NCI-H2081 treated with DMSO at 0.1 percent for 48 hours (cell line): ENCODE measurements at regions not wholly inside any gene's neighbourhood (a gene's known extent, or its start where the extent isn't known, plus 50 kb on each side); places are given as distances from the start of the nearest gene placed in this dataset.

ENCODE experiments used
- DNase-seq: peaks from one replicate; lab custom pipeline; 2025; lab: John Stamatoyannopoulos, UW

DNA sequence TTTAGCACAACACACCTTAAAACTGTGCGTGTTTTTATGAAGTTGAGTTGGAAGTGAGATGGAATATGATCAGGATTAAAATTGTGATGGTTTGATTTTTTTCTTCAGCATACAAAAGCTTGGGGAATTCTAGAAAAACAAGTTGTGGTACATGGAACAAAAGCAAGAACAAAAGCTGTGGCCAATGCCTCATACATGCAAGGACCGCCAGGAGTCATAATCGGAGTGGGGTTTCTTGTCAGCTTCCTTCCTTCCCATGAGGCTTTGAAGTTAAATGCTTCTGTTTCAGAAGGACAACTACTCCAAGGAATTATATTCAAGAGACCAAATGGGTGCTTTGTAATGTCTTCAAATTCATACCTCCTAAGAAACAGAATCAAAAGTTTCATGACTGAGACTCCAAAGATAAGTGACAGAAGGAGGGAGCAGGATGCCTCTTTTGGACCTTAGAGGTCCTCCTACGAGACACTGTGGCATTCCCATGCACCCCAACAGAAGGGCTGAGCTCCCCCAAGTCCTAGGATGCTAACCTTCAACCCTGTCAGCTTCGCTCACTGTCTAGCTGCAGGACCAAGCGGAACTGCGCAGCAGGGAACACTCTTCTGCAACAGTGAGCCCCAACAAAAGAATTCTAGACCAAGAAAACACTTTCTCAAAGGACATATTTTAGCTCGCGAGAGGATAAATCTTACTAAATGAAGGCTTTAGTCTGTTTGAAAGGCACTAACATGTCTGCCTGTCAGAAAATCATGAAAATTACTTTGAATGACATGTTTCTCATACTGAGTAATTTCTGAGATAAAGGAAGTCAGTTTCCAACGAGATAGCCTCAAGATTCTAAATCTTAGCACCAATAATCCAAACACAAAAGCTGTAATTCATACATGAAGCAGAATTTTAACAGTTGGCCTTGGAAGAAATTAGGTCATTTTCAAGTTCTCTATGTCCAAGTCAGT is 108.5 kb upstream of the NHSL1 start:
- no peak for DNase-seq

DNA sequence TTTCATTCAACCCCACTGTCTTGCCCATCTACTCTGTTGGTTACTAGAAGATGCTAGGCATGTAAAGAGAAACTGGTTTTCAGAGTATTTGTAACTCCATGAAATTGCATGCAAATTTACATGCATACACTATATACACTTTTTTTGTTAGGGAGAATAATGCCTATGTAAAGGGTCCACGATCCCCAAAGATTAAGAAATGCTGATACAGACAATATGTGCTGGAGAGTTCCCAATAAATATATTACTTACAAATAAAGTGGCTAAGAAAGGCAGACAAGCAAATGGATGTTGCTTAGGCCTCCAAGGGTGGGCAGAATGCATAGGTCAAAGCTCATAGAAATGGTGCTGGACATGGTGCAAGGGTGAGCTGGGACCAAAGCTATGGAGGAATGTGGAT is 109.6 kb upstream of the NHSL1 start:
- no peak for DNase-seq

DNA sequence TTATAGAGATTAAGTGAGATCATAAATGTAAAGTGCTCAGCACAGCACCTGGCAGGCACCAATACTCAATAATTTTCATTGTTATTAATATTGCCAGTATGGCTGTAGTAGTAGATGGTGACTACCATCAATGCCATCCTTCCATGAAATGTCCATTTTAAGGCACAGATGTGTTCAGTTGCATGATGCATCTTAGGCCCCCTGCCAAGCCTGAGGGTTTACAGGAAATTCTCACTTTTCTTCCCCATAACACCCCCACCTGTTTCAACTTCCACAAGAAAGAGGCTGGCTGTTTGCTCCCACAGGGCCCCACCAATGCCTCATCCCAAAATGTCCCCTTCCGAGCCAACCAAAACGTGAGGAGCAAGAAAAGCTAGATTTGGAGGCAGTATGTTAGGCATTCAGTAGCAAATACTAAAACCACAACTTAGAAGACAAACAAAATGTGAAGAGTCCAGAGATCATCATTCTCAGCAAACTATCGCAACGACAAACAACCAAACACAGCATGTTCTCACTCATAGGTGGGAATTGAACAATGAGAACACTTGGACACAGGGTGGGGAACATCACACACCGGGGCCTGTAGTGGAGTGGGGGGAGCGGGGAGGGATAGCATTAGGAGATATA is 110.6 kb upstream of the NHSL1 start:
- DNase-seq = no peak

DNA sequence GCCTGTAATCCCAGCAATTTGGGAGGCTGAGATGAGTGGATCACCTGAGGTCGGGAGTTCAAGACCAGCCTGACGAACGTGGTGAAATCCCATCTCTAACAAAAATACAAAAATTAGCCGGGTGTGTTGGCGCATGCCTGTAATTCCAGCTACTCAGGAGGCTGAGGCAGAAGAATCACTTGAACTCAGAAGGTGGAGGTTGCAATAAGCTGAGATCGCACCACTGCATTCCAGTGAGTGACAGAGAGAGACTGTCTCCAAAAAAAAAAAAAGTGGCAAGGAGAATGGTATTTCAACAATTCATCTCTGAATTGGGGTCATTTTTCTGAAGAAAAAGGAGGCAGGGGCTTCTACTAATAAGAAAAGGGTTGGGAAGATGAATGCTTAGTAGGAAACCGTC is 111.5 kb upstream of the NHSL1 start:
- no peak for DNase-seq

DNA sequence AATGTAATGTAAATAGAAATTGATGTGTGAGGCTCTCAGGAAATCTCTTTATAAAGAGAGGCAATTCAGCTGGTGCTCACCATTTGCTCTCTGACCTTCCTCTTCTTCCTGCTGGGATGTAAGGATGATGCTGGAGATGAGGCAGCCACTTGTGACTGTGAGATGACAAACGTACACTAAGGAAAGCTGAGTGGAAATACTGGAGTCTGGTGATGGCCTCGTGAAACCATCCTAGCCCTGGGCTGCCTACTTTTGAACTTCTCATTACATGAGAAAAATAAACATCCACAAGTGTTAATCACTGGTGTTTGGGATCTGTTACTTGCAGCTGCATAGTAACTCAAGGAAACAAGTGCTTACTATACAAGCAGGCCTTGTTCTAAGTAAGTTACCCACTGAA is 114.9 kb upstream of the NHSL1 start:
- no peak for DNase-seq

DNA sequence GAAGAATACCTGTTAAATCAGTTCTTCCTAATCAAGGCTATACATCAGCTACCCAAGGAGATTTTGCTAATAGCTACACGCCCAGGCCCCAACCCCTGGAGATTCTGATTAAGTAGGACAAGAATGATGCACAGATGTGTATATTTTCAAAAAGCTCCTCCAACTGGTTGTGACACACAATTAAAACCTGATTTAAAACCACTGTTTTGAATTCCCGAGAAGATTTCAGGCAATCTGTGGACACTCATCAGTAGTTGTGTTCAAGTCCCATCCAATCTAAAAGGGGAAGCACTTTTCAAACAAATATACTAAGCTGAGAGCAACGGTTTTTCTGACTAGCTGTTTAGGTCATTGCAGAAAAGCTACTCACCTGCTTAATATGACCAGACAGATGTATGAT is 118.9 kb upstream of the NHSL1 start:
- no peak for DNase-seq

DNA sequence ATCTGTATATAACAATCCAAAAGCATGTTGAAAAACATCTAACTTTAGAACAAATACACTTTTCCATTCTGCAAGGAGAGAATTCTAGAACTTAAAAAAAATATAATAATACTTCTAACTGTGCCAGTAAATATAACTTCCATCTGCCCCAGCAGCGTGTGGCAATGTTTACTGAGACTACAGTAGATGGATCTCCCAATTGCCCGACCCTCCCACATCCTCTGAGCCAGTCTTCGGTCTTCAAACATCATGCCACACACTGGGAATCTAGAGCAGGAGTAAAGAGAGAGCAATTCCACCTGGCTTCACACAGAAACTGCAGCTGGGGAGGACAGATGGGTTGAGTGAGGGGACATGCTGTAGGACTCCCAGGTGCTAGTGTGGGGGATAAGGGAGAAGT is 121.3 kb upstream of the NHSL1 start:
- no peak for DNase-seq

DNA sequence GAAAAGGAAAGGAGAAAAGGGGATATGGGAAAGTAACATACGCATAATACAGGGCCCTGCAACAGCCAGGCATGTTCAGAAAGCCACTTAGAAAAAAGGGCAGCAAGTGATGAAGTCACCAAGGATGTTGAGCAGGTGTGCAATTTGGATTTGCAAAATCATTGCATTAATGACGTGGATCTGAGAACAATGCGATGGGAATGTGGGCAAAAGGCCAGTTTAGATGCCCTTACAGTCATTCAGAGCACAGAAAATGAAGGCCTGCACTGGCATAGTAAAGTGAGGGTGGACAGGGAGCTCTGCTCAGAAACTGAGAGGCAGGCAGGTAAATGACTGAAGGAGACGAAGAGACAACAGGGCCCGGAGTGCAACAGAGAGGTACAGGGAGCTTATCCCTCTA is 123.7 kb upstream of the NHSL1 start:
- DNase-seq = no peak

DNA sequence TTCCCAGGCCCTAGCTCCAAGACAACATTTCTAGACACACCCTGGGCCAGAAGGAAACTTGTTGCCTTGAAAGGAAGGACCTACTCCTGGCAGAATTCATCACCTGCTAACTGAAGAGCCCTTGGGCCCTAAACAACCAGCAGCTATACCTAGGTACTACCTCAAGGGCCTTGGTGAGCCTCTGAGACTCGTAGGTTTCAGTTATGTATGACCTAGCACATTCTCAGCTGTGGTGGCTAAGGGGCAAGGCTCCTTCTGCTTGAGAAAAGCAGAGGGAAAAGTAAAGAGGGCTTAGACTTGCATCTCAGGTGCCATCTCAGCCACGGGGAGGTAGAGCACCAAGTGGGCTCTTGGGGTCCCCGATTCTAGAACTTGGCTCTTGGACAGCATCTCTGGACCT is 132.3 kb upstream of the NHSL1 start:
- no peak for DNase-seq

DNA sequence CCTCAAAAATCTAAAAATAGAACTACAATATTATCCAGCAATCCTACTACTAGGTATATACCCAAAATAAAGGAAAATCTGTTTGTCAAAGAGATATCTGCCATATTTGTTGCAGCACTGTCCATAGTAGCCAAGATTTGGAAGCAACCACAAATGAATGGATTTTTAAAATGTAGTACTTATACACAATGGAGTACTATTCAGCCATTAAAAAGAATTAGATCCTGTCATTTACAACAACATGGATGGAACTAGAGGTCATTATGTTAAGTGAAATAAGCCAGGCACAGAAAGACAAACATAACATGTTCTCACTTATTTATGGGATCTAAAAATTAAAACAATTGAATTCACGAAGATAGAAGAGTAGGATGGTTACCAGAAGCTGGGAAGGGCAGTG is 135.7 kb upstream of the CCDC28A start:
- DNase-seq = no peak

DNA sequence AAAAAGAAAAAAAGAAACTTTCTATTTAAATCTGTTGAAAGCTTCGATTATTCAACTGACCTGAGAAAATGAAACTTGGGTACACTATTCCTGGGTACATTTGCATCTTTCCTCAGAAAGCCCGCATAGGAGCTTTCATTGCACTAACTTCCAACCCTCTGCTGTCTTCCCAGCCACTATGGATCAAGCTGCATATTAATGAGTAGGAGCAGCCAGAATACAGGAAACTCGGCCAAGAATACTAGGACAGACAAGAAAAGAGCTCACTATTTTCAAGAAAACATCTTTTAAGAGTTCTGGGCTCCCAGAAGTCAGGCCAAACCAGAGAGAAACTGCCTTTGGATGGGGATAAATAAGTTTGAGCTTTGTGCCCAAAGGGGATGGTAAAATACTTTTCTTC is 135.0 kb upstream of the CCDC28A start:
- DNase-seq = no peak

DNA sequence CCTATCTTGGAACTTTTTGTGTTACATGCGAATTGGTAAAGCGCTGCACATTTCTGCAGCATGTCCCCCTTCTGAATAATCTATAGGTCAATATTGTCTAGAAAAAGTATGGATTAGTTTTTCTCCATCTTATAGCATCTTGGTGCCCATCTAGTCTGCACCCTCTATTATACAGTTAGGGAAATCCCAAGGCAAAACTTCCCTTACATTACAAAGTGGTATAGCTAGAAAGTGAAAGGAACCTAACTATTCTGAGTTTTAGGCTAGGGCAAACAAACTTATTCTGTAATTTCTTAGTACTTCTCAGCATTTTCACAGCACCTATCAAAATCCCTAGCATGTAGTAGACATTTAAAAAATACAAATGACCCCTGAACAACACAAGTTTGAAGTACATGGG is 133.5 kb upstream of the CCDC28A start:
- DNase-seq = no peak

DNA sequence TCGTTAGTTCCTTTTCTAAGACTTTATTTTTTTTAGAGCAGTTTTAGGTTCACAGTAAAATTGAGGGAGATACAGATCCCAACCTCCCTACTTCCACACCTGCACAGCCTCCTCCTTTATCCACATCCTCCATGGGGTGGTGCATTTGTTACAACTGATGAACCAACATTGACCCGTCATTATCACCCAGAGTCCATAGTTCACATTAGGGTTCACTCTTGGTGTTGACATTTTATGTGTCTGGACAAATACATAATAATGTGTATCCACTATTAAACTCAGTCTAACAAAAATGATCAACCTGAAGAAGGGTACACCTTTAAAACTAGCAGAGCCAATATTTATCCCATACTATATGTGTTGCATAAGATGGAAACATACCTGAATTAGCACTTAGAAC is 130.4 kb upstream of the CCDC28A start:
- DNase-seq = no peak

DNA sequence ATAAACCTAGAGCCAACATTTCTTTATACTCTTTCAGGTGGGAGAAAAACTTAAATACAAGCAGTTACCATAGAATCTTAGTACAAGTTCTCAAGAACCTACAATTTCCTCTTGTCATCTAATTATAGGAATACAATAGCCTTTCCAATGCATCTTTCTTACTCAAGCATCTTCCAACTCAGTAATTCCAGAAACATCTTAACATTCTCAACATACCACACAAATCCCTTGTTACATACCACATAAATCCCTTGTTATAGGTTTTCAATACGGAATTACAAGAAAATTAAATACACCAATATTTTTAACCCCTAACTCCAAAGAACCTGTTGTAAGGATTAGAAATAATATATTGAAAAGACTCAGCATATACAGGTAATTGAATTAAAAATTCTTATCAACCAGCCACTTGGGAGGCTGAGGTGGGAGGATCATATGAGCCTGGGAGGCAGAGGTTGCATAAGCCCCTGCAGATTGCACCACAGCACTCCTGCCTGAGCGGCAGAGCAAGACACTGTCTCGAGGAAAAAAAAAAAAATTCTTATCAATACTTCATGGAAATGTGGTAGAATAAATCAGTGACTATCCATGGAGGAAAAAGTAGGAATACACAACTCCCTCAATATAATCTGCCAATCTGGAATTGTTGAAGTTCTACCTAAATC is 127.5 kb upstream of the CCDC28A start:
- no peak for DNase-seq

DNA sequence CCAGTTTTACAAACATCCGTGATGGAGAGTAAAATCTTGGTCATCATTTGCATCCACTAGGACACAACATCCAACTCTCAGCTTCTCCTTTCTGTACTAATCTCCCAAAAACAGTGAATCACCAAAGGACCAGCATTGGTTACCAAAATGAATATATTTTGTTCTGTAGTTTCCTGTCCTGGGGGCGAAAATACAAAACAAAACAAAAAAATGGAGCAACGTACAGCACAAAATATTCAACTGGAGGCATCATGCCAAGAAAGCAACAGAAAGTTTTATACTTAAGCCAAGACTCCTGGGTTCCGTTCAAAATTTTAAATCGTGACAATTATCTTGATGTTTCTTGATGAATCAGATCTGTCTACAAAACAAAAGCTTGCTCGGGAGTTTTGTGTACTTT is 126.6 kb upstream of the CCDC28A start:
- DNase-seq = no peak

DNA sequence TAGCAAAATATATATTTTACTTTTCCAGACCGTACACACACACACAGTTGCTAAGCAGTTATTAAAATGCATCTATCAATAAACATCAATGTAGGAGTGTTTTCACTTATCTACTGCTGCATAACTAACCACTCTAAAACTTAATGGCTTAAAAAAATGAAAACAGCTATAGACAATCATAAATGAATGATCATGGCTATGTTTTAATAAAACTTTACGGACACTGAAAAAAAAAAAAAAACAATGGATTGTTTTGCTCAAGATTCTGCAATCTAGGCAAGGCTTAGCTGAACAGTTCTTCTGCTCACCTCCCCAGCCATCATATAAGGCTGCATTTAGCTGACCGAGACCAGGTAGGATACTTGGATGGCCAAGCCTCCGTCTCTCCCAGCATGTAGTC is 125.4 kb upstream of the CCDC28A start:
- DNase-seq = no peak

DNA sequence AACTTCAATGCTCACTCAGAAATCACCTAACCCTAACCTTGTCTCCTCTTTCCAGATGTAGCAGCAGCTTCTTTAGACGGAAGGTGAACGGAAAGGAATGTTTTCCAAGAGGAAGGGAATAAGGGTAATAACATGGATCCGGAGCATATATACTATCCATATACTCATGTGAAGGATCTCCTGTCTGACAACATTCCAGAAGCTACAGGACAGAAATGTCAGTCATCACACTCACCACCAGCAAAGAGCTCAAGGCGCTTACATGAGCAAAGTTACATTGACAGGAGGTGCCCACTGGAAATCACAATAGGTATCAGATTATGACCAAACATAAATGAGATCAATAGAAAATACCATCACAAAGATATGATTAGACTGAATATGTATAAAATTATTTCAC is 122.1 kb upstream of the CCDC28A start:
- no peak for DNase-seq

DNA sequence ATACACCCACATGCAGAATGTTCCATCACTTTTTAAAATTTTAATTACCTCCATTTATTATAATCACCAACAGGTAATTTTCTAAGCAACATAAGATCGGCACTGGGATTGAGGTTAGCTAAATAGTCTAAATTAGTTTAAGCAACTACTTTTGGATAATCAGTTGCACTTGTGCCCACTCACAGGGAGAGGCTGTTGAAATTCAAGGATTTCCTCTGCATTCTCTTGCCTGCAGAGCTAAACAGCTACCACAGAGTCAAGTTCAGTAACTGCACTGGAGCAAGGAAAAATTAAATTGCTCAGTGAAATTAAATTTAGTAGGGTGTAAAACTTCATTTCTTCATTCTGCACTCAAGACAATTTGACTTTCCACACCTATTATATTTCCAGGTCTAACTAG is 120.7 kb upstream of the CCDC28A start:
- no peak for DNase-seq

DNA sequence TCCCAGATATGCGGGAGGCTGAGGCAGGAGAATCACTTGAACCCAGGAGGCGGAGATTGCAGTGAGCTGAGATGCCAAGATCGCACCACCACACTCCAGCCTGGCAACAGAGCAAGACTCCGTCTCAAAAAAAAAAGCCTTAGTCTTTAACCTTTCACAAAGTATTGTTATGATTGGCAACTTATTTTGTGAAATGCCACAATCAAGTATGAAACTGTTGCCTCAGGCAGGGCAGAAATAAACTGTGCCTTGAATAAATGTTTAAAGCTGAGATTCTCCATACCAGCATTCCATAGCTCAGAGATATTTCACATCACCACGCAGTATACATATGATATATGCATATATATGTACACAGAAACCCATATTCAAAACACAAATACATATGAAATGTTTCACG is 120.1 kb upstream of the CCDC28A start:
- DNase-seq = no peak

DNA sequence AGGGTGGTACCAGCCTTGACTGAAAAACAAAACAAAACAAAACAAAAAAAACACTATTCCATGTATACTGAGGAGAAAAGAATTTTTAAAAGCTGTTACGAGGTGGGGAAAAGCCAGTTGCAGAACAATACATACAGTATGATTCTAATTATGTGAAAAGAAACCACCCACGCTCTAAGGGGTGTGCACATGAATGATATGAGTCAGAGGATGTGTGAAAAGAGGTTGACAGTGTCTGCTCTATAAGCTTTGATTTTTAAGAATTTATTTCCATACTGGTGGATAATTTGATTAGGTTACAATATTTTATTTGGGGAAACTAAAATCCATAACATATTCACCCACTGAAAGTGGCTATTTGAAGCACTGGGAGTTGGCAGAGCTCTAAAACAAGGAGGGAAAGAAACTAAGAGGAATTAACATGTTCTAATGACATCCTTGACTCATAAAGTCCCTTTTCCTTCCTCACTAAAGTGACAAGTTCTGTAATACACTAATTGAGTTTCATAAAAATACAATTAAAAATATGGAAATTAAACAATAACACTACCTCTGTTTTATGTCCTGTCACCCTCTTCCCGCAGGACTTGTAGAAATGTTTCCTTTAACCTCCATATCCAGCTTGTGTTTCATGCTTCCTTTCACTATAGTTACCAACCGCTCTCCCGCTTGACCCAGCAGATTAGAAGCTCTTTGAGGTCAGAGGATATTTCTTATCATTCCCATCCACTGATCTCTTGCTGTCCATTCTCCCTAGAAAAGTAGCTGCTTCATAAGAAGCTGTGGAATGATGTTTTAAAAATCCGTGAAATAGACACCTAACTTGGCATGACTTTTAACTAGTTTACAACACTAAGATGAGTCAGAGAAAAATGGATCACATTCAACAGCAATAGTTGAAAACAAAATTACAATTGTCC is 118.6 kb upstream of the CCDC28A start:
- DNase-seq = no peak

DNA sequence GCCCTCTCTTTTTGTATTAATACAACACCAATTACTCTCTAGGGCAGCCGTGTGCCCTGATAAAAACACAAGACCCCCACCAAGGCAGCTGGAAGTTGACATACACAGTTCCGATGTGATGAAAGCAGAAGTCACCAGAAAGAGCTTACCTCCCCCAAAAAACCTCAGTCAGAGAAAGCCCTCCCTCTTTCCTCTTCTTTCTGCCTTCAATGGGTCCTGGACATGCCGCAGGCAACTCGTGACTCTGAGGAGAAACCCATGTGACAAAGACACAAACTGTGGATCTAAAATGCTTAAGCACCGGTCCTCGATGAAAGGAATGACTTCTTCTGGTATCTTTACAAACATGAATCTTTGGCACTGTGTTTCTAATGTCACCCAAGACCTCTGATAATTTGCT is 117.7 kb upstream of the CCDC28A start:
- DNase-seq = no peak
